Testis (tissue), 2 donors: ENCODE measurements at regions not wholly inside any gene's neighbourhood (a gene's known extent, or its start where the extent isn't known, plus 50 kb on each side); places are given as distances from the start of the nearest gene placed in this dataset.

Experiments
- POLR2A ChIP-seq: fragments of 450-650 bp; IDR thresholded peaks from one replicate; pipeline ENCODE4 v1.6.1; 2017; ENCODE audit warnings: antibody characterized with exemption, mild to moderate bottlenecking, moderate library complexity
- TF ChIP-seq, protein P1 (sequence below), 3 experiments: fragments of 450-650 bp in 2 of 3; fragments of 200-600 bp in 1 of 3; sonication (generic) in 1 of 3; IDR thresholded peaks; one replicate each; pipeline ENCODE4 v1.5.1; 2016 to 2019; ENCODE audit warnings: antibody characterized with exemption in 3 of 3, mild to moderate bottlenecking in 2 of 3, moderate library complexity in 1 of 3

DNA sequence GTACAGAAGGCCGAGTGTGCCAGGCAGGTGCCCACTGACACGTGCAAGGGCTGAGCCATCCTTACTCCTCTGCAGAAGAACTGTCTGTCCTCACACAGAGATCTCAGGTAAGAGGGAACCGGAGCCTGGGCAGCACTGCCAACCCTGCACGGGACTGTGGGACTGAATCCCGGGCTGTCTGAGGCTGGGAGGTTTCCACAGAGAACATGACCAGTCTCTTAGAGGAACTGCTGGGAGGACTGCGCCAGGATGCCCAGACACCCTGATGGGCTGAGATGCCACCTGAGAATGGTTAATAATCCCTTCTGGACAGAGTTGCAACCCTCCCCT lies 302.9 kb upstream of the SFSWAP start:
- TF ChIP-seq, protein P1, sequence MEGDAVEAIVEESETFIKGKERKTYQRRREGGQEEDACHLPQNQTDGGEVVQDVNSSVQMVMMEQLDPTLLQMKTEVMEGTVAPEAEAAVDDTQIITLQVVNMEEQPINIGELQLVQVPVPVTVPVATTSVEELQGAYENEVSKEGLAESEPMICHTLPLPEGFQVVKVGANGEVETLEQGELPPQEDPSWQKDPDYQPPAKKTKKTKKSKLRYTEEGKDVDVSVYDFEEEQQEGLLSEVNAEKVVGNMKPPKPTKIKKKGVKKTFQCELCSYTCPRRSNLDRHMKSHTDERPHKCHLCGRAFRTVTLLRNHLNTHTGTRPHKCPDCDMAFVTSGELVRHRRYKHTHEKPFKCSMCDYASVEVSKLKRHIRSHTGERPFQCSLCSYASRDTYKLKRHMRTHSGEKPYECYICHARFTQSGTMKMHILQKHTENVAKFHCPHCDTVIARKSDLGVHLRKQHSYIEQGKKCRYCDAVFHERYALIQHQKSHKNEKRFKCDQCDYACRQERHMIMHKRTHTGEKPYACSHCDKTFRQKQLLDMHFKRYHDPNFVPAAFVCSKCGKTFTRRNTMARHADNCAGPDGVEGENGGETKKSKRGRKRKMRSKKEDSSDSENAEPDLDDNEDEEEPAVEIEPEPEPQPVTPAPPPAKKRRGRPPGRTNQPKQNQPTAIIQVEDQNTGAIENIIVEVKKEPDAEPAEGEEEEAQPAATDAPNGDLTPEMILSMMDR (IDR thresholded peaks at IDR 0.05), result no peak
- TF ChIP-seq POLR2A, result no peak
